H1 (cell line): ENCODE measurements at regions not wholly inside any gene's neighbourhood (a gene's known extent, or its start where the extent isn't known, plus 50 kb on each side); places are given as distances from the start of the nearest gene placed in this dataset.

Source experiments
- EGR1 ChIP-seq: IDR thresholded peaks from 2 replicates; pipeline ENCODE4 v1.6.1; 2011; ENCODE audit warnings: low read depth, low read length, borderline replicate concordance
- EZH2 ChIP-seq: fragments of 200-600 bp; sonication (generic); IDR thresholded peaks from 2 replicates; pipeline ENCODE4 v1.7.1; 2012; ENCODE audit warnings: low read depth, mild to moderate bottlenecking, moderate library complexity, low read length, inconsistent platforms; ENCODE audit not compliant: severe bottlenecking
- JUND ChIP-seq: IDR thresholded peaks from 2 replicates; pipeline ENCODE4 v1.6.1; 2011; ENCODE audit warnings: mild to moderate bottlenecking, improper control_type of control experiment, low read length
- KDM5A ChIP-seq: fragments of 200-600 bp; IDR thresholded peaks from 2 replicates; pipeline ENCODE4 v1.7.1; 2012; ENCODE audit warnings: mild to moderate bottlenecking, low read length, inconsistent platforms, mixed read lengths
- POLR2AphosphoS5 ChIP-seq: IDR thresholded peaks from 2 replicates; pipeline ENCODE4 v1.6.1; 2011; ENCODE audit warnings: low read depth, low read length
- SP1 ChIP-seq: IDR thresholded peaks from 2 replicates; pipeline ENCODE4 v1.6.1; 2011; ENCODE audit warnings: low read depth, low read length
- TAF1 ChIP-seq: IDR thresholded peaks from 2 replicates; pipeline ENCODE4 v1.6.1; 2011; ENCODE audit warnings: mild to moderate bottlenecking, low read depth, low read length
- TBP ChIP-seq: IDR thresholded peaks from 2 replicates; pipeline ENCODE4 v1.6.1; 2011; ENCODE audit warnings: low read depth, low read length, improper control_type of control experiment
- TF ChIP-seq, protein P1 (sequence below), 3 experiments: IDR thresholded peaks; 1 replicate in 2 of 3; 2 replicates in 1 of 3; pipeline versions ENCODE4 v1.5.1 to v1.6.1; 2011; ENCODE audit warnings: low read length in 3 of 3, mild to moderate bottlenecking in 3 of 3, inconsistent platforms in 2 of 3, low read depth in 1 of 3, moderate library complexity in 1 of 3; ENCODE audit not compliant: insufficient read depth in 1 of 3; ENCODE audit errors: control extremely low read depth in 1 of 3

- TF ChIP-seq EZH2 (no peak), TBP (no peak), TAF1 (no peak), SP1 (no peak), JUND (no peak), KDM5A (no peak), POLR2AphosphoS5 (no peak), EGR1 (no peak)
- TF ChIP-seq, protein P1, sequence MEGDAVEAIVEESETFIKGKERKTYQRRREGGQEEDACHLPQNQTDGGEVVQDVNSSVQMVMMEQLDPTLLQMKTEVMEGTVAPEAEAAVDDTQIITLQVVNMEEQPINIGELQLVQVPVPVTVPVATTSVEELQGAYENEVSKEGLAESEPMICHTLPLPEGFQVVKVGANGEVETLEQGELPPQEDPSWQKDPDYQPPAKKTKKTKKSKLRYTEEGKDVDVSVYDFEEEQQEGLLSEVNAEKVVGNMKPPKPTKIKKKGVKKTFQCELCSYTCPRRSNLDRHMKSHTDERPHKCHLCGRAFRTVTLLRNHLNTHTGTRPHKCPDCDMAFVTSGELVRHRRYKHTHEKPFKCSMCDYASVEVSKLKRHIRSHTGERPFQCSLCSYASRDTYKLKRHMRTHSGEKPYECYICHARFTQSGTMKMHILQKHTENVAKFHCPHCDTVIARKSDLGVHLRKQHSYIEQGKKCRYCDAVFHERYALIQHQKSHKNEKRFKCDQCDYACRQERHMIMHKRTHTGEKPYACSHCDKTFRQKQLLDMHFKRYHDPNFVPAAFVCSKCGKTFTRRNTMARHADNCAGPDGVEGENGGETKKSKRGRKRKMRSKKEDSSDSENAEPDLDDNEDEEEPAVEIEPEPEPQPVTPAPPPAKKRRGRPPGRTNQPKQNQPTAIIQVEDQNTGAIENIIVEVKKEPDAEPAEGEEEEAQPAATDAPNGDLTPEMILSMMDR (IDR thresholded peaks at IDR 0.05; ENCODE audit: control extremely low read depth in 1 of 3, insufficient read depth in 1 of 3, low read depth in 1 of 3, low read length in 3 of 3), result no peak
These were observed 595.3 kb upstream of the CADM1 start for GRCh38 chr11:116099541-116099940.
